IPS-11a (cell line): ENCODE measurements at regions not wholly inside any gene's neighbourhood (a gene's known extent, or its start where the extent isn't known, plus 50 kb on each side); places are given as distances from the start of the nearest gene placed in this dataset.

Experiments used
- H3K4me3 ChIP-seq: one replicate; pipeline ENCODE4 v1.5.1; 2013; ENCODE audit warnings: low read depth, low read length, control low read depth

DNA sequence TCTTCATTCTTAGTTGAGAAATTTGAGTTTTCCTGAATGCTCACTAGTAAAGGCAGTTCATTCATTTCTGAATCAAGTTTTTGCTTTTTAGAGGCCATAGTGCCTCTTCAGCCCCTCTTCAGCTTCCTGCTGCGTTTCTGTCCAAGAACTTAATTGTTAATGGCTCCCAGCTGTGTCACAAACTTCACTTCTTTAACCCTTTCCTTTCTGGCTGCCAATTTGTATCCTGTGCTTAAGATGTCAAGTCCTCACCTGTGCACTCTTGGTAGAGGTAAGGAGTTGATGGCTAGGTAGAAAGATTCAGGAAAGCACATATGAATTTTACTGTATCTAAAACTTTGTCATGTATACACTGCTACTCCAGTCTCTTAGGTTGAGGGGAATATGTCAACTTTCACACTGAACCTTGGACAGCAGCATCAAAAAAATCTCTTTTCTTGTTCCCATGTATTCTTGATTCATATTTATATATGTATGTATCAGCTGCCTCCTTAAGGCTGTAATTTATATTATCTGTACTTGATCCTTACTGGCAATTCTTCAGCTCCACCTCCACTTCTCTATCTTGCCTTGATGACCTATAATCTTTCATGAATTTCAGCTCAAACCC, 612.8 kb downstream of the LMO4 start:
- H3K4me3 ChIP-seq: no peak overlapping the region

DNA sequence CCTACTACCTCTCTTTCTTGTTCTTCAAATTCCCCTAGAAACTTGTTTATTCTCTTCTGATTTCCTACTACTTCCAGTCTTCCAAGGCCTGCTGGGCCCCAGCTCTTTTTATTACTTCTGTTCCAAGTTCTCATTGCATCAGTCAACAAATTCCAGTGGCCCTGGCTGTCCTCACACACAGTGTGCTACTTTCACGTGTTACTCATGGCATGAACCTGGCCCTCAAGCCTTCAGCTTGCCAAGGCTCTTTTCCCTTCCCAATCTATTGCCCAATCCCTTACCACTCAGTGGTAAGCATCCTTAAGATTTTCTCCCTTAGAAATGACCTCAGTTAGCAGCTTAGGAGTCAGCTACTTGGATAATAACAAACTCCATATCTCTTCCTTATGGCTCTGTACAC, 613.5 kb downstream of the LMO4 start:
- H3K4me3 ChIP-seq: no peak overlapping the region

DNA sequence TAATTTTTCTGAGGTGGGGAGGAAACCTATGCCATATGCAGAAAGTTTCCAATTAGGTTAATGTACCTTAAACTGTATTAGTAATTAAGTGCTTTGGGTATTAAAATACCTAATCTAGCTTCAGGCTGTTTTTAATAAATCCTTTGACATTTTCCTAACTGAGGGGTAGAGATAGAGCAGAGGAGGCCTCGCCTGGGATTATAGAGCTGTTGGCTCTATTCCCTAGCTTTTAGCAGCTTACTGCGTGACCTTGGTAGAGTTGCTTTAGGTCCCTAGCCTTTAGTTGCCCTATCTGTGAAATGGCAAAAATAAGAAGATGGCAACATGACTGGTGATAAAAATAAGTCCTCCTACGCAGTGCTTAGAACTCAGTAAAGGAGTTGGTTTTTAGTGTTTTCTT, 621.0 kb downstream of the LMO4 start:
- no peak overlapping the region for H3K4me3 ChIP-seq

DNA sequence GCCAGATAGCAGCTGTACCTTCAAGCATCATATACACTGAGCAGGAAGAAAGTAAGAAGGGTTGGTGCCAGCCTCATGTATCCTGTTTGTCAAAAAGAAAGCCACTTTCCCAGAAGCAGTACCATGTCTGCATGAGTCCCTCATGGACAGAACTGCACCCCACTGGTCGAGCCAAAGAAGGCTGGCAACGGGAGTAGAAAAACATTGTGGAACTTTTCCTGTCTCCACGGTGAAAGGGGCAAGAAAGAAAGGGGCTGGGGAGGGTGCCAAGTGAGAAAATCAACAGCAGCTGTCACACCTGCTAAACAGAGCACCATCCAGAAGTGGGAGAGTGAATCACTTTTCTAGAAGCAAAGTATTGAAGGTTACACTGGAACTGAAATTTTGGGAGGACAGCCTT, 621.7 kb downstream of the LMO4 start:
- no peak overlapping the region for H3K4me3 ChIP-seq

DNA sequence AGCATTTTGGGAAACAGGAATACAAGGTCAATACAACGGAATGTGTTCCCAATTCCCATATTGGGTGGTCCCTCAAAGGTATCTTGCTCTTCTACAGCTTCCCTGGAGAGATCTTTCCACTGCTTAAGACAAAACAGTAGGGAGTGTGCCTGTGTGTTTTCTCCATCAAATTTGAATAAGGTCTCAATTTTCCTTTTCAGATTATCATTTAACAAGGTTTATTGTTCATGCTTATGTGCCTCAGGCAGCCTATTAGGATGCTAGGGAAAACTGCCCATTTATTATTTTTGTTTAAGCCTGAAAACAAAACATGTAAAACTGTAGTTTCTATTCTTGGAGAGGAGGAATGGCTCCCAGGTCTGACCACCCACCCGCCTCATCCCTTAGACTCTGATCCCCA, 622.7 kb downstream of the LMO4 start:
- H3K4me3 ChIP-seq: no peak overlapping the region

DNA sequence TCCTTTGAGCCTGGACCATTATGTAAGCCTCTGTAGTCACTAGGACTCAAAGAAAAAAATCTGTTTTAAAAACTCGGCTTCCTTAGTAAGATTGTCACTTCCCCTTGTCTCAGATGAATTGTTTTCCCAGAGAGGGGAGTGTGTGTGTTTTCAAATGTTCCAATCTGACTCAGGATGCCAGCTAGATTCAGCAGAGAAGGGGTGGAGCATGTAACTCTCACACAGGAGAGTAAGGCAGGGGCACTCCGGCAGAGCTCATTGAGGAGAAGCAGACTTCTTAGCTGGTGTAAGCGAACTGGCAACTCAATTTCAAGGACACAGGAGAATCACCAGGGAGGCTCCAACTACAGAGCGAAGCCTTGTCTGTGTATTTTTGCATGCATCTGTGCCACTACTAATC, 623.2 kb downstream of the LMO4 start:
- H3K4me3 ChIP-seq: no peak overlapping the region

DNA sequence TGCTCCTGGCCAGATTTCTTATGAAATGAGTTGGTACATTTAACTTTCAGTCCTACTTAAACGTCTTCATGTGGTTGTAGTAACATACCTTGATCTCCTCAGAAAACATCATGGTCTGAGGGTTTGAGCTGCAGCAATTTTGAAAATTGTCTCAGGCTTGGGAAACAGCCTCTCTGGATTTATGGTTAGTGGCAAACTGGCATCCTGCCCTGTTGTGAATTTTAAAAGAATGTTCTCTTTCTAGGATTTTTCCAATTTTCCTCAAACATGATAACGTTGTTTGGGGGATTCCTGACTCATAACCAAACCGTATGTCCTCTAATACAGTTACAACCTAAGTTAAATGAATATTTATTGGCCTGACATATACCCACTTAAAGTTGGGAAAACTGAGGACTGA, 624.4 kb downstream of the LMO4 start:
- H3K4me3 ChIP-seq: no peak overlapping the region

DNA sequence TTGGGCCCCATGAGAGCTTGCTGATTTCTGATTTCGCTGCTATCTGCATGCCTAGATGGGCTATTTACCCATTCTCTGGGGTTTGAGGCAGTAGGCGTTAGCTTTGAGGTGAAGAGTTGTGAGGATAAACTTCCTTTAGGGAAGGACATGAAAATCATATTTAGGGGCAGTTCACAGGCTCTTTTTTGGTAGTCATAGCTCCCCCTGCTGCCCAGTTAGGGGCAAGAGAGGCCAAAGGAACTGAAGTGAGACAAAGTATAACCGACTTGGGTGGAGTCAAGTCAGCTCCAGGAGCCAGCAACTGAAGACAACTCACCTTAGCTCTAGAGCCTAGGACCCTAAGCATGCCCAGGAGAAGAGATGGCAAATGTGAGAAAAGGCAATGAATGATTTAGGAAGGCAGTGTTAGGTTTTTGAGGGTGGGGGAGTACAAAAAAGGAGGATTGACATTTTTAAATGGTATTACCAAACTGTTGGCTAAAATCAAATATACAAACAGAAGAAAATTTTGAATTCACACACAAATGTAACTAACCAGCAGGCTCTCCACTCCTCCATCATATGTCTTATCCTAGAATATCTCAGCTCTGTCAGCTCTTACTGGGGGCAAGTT, 625.2 kb downstream of the LMO4 start:
- no peak overlapping the region for H3K4me3 ChIP-seq

DNA sequence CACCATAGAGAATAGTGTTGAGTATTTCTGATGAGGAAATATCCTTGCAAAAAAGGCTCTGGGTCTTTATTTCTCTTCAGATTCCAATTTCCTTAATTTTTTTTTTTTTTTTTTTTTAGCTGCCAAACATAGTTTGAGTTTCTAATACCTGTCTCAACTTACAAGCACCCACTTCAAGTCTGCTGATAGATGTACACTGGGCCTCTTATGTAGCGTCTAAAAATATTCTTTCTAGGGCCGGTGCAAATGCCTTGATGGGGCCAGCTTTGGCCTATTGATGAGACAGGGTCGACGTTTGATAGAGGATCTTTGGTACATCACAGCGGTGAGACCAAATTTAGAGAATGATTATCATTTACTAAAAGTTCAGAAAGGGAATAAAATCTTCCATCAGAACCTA, 626.4 kb downstream of the LMO4 start:
- H3K4me3 ChIP-seq: no peak overlapping the region

DNA sequence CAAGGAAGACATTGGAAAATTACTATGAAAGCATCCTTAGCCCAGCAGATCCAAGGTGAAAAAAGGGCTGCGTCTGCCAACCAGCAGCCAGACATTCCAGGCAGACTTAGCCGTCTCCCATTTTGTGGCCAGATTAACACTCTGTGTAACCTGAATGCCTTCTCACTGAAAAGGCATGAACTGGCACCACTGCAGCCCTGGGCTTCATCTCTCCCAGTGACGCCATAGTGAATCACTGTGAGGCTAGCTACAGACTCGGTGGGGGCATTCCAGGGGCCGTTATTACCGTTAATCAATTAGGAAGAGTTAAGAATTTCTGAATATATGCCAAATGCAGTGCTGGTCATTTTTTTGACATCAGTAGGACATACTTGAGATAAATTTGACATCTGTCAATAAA, 627.4 kb downstream of the LMO4 start:
- H3K4me3 ChIP-seq: no peak overlapping the region

DNA sequence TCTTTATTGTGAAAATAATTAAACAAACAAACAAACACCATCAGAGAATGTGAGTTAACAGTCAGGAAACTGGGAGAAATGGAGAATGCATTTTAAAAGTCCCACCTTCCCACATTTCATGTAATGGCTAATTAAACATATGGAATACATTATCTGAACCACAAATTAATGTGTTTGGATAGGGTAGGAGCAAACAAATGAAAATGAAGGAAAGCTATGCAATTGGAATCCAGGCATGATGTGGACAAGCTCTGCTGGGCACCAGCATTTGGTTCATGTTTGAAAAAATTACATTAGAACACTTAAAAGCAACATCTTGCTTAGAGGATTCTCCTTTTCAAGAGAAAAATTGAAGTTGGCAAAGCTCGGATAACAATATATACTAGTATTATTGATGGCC, 628.1 kb downstream of the LMO4 start:
- no peak overlapping the region for H3K4me3 ChIP-seq

DNA sequence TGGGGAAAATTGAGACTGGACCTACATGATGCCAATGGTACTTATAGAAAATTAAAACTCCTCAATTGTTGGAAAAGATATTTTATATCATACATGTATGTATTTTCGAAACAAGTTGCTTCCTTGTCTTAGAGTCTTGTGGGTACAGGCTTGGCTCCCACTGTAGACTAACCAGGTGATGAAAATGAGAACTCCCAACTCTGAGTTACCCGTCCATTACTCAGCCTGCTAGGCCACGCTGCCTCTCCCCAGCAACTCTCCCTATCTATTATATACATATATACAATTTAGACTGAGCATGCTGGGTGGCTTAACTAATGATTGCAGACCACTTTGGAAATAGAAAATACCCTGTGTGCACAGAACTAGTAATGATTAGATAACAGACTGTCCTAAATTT, 628.7 kb downstream of the LMO4 start:
- H3K4me3 ChIP-seq: no peak overlapping the region

DNA sequence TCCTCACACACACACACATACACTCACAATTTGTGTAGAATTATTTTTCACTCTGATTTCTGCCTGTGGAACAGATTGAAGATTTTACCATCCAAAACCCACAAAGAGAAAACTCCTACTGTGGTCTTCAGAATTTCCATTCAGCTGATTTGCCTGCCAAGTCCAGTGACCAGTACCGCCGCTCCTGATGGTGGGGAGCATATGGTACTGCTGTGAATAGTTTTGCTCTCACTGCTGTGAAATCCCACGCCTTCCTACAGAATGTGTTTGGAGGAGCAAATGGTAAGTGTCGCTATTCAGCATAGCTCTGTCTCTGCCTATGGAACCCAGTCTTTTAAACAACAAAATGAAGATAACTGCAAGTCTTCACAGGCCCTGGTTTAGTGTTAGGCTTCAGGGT, 629.5 kb downstream of the LMO4 start:
- H3K4me3 ChIP-seq: no peak overlapping the region

DNA sequence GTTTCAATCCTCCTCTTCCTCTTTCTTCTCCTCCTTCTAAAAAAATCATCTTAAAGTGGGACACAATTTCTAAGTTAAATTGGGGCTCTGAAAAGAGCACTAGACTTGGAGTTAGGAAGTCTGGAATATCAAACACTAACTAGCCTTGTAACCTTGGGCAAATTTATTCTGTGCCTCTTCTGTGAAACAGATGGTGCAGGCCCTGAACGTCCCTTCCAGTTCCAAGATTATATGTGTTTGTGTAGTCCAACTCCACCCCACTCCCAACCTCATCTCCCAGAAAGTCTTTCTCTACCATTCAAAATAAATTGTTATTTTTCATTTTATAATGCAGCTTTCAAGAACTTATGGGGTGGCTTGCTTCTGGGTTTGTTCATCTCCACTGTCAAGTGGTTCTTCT, 630.0 kb downstream of the LMO4 start:
- no peak overlapping the region for H3K4me3 ChIP-seq

DNA sequence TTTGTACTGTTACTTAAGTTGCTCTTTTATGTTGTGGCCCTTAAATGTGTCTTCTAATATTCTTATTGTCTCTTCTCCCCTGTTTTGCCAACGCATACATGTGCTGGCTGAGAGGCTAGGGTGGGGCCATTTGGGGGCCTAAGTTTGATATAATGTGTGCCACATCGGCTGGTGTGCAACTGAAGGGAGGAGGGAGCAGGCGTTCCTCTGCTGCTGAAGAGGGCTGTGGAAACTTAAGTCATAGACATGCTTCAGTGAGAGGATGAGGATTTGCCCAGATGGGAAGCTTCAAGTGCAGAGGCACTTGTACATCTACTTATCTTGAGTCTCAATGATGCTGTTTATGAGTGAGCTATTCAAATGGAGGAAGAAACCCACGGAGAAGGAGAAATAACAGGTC, 630.6 kb downstream of the LMO4 start:
- no peak overlapping the region for H3K4me3 ChIP-seq

DNA sequence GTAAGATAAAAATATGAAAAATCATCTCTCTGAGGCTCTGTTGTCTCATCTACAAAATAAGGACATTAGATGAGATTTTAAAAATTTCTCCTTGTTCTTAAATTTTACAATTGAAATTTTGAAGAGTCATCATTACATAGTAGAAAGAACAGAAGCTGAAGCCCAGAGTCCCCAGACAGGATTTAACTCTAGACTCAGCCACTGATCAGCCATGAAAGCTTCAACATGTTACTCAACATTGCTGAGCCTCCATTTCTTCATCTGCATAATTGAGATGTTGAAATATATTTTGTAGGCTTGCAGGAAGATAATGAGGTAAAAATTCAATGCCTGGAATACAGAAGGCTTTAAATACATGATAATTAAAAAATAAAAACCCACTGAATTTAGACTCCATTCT, 633.3 kb downstream of the LMO4 start:
- no peak overlapping the region for H3K4me3 ChIP-seq

DNA sequence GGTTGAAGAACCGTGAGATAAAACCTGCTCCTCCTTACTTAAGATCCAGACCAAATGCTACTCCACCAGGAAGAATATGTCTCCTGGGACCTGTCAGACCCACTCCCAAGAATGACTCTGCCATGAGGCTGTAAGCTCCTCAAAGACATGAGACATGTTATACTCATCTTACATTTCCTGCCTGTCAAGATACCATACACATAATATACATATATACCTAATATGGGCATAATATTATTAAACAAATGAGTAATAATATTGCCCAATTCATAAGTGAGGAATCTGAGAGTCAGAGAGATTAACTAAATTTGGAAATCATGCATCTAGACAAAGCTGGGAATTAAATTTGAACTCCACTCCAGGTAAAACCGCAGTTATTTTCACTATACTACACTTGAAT, 634.9 kb downstream of the LMO4 start:
- H3K4me3 ChIP-seq: no peak overlapping the region

DNA sequence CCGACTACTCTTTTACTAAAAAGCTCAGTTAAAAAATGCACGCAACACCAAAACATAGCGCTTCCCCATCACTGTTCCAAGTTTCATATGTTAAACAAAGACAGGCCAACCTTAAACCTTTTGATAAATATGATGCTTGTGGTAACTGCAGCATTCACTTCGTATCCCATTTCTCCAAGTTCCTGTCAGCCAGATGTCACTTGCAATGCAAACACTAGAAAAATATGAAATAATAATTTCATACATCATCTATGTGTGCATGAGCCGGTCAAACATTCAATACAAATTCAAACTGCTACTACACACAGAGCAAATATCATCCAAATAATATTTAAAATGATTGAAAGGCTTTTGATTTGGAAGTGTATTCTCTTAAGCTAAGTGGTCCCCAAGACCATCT, 636.5 kb downstream of the LMO4 start:
- no peak overlapping the region for H3K4me3 ChIP-seq

DNA sequence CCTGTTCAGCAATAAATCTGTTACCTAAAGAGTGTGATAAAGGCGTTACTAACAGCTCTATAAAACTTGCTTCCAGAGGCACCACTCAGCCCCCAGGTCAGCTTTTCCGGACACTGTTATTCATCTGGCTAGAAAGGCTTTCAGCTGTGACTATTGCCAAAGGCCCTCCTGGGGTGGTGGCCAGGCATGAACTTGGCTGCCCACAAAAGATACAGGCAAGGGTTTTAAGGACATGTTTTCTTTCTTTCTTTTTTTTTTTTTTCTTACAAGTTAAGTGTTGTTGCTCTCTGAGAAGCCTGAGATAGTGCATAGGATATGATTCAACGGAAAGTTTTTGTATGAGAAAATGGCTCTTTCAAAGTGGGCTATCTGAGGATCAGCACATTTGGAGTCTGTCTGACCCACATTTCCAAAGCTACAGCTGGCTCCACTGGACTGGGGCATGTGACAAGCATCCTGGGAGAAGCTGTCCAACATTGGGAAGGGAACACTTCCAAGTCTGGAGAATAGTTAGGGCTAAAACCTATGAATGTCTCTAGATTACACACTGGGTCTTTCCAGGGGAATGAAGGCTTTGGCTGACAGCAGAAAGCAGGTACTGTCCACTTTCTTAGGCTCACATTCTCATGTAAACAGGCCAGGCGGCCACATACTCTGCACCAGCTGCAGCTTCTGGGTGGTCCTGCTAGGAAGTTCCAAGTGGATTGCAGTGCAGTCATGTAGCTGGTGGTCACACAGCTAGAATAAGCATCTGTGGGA, 639.7 kb downstream of the LMO4 start:
- H3K4me3 ChIP-seq: no peak overlapping the region

DNA sequence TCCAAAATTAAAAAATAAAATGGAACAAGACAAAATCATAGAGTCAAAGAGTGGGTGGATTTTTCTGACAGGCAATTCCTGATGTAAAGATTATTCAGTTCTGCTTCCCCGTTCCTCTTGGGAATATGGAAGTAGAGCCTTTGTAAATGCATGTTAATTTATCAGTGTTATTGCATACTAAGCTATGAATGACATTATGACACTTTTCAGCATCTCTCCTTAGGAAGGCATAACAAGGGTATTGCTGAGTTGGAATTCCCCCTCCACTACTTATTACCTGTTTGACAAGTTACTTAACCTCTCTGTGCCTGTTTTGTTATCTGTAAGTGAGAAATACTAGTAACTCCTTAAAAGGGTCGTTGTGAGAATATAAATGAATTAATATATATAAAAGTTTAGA, 640.4 kb downstream of the LMO4 start:
- no peak overlapping the region for H3K4me3 ChIP-seq

DNA sequence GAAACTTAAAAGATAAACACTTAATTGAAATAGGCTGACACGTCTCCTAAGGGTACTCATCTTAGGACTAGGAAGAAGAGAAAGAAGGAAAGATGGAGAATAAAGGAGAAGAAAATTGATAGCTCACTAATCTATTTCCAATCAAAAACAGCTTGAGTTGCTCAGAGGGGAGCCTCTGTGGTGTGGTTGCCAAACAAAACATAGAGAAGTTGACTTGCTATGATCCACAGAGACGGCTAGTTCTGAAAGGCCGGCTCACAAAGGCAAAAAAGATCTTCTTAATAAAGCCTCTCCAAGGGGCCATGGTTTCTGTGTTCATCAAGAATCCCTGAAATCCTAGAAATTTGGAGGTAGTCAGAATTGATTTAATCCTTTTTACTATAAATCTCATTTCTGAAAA, 644.1 kb downstream of the LMO4 start:
- no peak overlapping the region for H3K4me3 ChIP-seq

DNA sequence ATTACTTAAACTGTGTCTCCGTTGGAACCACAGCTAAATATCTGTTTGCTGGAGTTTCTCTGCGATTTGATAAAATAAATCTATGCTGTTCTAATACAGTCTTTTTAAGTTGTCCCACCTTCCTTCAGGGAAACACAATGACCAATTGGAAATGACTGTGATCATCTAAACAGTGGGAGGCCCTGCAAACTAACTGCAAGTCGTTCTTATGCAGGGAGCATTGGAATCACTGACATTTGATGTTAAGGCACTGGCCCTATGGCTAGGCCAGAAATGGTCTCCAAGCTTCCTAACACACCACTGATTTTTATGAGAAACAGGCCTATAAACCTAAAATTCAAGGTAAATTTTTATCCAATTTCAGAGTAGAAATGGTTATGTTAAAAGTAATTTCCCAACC, 645.2 kb downstream of the LMO4 start:
- H3K4me3 ChIP-seq: no peak overlapping the region

DNA sequence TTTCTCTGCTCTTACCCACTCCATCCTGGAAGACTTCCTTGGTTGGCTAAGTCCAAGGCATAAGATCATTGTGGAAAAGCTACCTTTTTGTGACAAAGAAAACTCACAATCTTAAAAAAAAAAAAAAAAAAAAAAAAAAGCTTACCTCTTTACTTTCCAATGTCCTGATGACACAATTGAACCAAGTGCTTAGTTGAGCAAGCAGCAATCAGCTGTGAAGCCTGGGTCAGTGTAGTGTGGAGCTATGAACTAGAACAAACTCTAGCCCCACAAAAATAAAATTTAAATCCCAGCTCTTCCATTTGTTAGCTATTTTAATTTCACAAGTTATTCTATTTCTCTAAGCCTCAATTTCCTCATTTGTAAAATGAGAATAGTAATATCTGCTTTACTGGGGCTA, 647.6 kb downstream of the LMO4 start:
- H3K4me3 ChIP-seq: no peak overlapping the region
